SU-DHL-6 (cell line): ENCODE measurements at regions not wholly inside any gene's neighbourhood (a gene's known extent, or its start where the extent isn't known, plus 50 kb on each side); places are given as distances from the start of the nearest gene placed in this dataset.

Experiments used
- H2AFZ ChIP-seq: fragments of 200-600 bp; sonication (generic); 2 replicates; pipeline ENCODE4 v1.6.1; 2014; ENCODE audit warnings: low read depth, mild to moderate bottlenecking, moderate library complexity, mixed read lengths, antibody characterized with exemption, low read length; ENCODE audit not compliant: severe bottlenecking
- H3F3A ChIP-seq: fragments of 200-600 bp; shearing (Covaris generic); 2 replicates; pipeline ENCODE4 v1.6.0; 2016; ENCODE audit warnings: antibody characterized with exemption, mild to moderate bottlenecking; ENCODE audit not compliant: insufficient read depth
- H3K27ac ChIP-seq: fragments of 200-600 bp; sonication (generic); 2 replicates; pipeline ENCODE4 v1.5.1; 2016; ENCODE audit warnings: low read depth, mild to moderate bottlenecking, low read length, moderate library complexity, mixed read lengths
- H3K27me3 ChIP-seq: fragments of 200-600 bp; sonication (generic), shearing (Covaris generic); 2 replicates; pipeline ENCODE4 v1.6.0; 2014; ENCODE audit warnings: mild to moderate bottlenecking, low read length
- H3K36me3 ChIP-seq: fragments of 200-600 bp; sonication (generic); 2 replicates; pipeline ENCODE4 v1.6.1; 2014; ENCODE audit warnings: mild to moderate bottlenecking, low read length, mixed read lengths
- H3K4me2 ChIP-seq: fragments of 300-600, 200-600 bp; shearing (Covaris generic), sonication (generic); 2 replicates; pipeline ENCODE4 v1.6.0; 2014; ENCODE audit warnings: low read length, low read depth, mild to moderate bottlenecking; ENCODE audit not compliant: poor library complexity, severe bottlenecking
- H3K4me3 ChIP-seq: fragments of 200-600 bp; sonication (generic); 2 replicates; pipeline ENCODE4 v1.5.1; 2014; ENCODE audit warnings: antibody characterized with exemption, low read length, mild to moderate bottlenecking, mixed read lengths; ENCODE audit not compliant: insufficient read depth, poor library complexity, severe bottlenecking
- H3K79me2 ChIP-seq: fragments of 200-600 bp; sonication (generic); 2 replicates; pipeline ENCODE4 v1.6.1; 2014; ENCODE audit warnings: mild to moderate bottlenecking, low read length, moderate library complexity; ENCODE audit not compliant: insufficient read depth
- H3K9ac ChIP-seq: fragments of 200-600 bp; sonication (generic); 2 replicates; pipeline ENCODE4 v1.7.0; 2014; ENCODE audit warnings: mild to moderate bottlenecking, low read length
- H3K9me2 ChIP-seq: fragments of 200-600 bp; sonication (generic); replicated peaks from 2 replicates; pipeline ENCODE4 v1.6.1; 2014; ENCODE audit warnings: low read length; ENCODE audit not compliant: insufficient read depth
- H3K9me3 ChIP-seq: fragments of 200-600 bp; sonication (generic); 2 replicates; pipeline ENCODE4 v1.6.1; 2014; ENCODE audit warnings: low read length, mixed read lengths; ENCODE audit not compliant: insufficient read depth
- H4K20me1 ChIP-seq: fragments of 200-600 bp; sonication (generic); 2 replicates; pipeline ENCODE4 v1.6.1; 2014; ENCODE audit warnings: low read depth, mild to moderate bottlenecking, antibody characterized with exemption, low read length, moderate library complexity, mixed read lengths
- EZH2phosphoT487 ChIP-seq: fragments of 200-600 bp; sonication (generic), shearing (Covaris generic); conservative IDR thresholded peaks from 2 replicates; pipeline ENCODE4 v1.6.1; 2018; ENCODE audit warnings: mild to moderate bottlenecking, antibody characterized with exemption, low read length, moderate library complexity, mixed read lengths
- TF ChIP-seq, protein P1 (sequence below): fragments of 200-600 bp; sonication (generic); IDR thresholded peaks from one replicate; pipeline ENCODE4 v1.5.1; 2017; ENCODE audit warnings: antibody characterized with exemption, mild to moderate bottlenecking, low read length, moderate library complexity; ENCODE audit not compliant: insufficient read depth, poor library complexity, severe bottlenecking

DNA sequence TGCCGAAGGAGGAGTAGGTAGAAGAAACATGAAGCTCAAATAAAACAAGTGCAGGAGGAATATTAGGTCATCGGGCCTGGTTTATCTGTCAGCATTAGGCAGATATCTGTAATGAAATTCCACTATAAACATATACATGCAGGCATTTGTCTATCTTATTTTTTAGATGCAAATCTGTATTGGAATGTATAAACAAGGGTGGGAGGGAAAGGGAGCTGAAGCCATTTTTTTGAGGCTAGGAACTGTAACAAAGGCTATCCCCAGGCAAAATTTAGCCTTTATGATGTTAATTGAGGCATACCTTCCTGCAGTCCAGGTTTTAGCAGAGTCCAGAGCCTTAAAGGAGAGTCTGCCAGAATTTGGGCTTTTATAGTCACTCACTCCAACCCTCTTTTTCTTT is 72.5 kb downstream of the PHLDA1 start:
- H2AFZ ChIP-seq = no peak overlapping the region
- no peaks in the 10 kb centered on the region for H3K79me2 ChIP-seq
- no peak overlapping the region for H3K4me2 ChIP-seq
- H3K9ac ChIP-seq = no peak overlapping the region
- H3K27me3 ChIP-seq = no peaks in the 10 kb centered on the region
- H3K9me2 ChIP-seq = no peaks in the 10 kb centered on the region
- no peaks in the 10 kb centered on the region for H4K20me1 ChIP-seq
- H3K4me3 ChIP-seq = no peak overlapping the region
- H3K27ac ChIP-seq = no peak overlapping the region
- no peaks in the 10 kb centered on the region for H3F3A ChIP-seq
- TF ChIP-seq EZH2phosphoT487 = no peak
- TF ChIP-seq, protein P1, sequence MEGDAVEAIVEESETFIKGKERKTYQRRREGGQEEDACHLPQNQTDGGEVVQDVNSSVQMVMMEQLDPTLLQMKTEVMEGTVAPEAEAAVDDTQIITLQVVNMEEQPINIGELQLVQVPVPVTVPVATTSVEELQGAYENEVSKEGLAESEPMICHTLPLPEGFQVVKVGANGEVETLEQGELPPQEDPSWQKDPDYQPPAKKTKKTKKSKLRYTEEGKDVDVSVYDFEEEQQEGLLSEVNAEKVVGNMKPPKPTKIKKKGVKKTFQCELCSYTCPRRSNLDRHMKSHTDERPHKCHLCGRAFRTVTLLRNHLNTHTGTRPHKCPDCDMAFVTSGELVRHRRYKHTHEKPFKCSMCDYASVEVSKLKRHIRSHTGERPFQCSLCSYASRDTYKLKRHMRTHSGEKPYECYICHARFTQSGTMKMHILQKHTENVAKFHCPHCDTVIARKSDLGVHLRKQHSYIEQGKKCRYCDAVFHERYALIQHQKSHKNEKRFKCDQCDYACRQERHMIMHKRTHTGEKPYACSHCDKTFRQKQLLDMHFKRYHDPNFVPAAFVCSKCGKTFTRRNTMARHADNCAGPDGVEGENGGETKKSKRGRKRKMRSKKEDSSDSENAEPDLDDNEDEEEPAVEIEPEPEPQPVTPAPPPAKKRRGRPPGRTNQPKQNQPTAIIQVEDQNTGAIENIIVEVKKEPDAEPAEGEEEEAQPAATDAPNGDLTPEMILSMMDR = no peak
- H3K9me3 ChIP-seq = no peaks in the 10 kb centered on the region
- H3K36me3 ChIP-seq = no peaks in the 10 kb centered on the region

DNA sequence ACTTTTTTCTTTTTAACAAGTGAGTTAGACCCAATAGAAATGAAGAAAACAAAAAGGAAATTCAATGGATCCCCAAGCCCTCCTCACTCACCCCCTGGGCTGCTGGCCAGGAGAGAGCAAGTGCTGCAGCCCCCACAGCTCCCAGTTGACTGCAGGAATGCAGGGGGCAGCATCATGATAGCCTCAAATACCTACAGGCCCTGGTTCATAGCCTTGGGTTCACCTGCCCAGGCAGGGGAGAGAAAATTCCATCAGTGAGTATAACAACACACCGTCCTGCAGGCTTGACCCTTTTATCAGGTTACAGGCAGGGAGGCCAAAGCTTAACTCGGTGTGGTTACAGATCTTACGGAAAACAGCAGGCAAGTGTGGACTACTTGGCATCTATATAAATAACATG is 76.3 kb downstream of the PHLDA1 start:
- no peak overlapping the region for H3K4me2 ChIP-seq
- no peak for TF ChIP-seq EZH2phosphoT487
- TF ChIP-seq, protein P1 = no peak
- H3K79me2 ChIP-seq = no peaks in the 10 kb centered on the region
- no peak overlapping the region for H3K9ac ChIP-seq
- H2AFZ ChIP-seq = no peak overlapping the region
- no peaks in the 10 kb centered on the region for H3K36me3 ChIP-seq
- no peaks in the 10 kb centered on the region for H3K9me3 ChIP-seq
- no peaks in the 10 kb centered on the region for H4K20me1 ChIP-seq
- H3K27me3 ChIP-seq = no peaks in the 10 kb centered on the region
- H3K4me3 ChIP-seq = no peak overlapping the region
- H3K27ac ChIP-seq = no peak overlapping the region
- no peaks in the 10 kb centered on the region for H3F3A ChIP-seq
- H3K9me2 ChIP-seq = no peaks in the 10 kb centered on the region

DNA sequence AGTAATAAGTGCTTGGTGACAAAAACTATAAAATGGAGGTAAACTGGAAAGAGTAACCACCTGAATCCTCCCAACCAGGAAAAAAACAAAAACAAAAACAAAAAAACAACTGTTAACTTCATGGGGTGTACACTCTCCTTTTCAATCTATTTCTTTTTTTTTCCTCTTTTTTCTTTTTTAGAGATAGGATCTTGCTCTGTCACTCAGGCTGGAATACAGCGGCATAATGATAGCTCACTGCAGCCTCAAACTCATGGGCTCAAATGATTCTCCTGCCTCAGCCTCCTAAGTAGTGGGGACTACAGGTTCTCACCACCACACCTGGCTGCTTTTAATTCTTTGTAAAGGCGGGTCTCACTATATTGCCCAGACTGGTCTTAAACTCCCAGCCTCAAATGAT is 76.8 kb downstream of the PHLDA1 start:
- no peaks in the 10 kb centered on the region for H3K27me3 ChIP-seq
- H3K9me3 ChIP-seq = no peaks in the 10 kb centered on the region

More for the DNA sequence above, 76.8 kb downstream of the PHLDA1 start:
- Histone ChIP-seq H3K4me2 (no peak overlapping the region), H3F3A (no peaks in the 10 kb centered on the region), H3K27ac (no peak overlapping the region), H3K79me2 (no peaks in the 10 kb centered on the region), H3K4me3 (no peak overlapping the region), H2AFZ (no peak overlapping the region), H4K20me1 (no peaks in the 10 kb centered on the region), H3K9ac (no peak overlapping the region), H3K36me3 (no peaks in the 10 kb centered on the region), H3K9me2 (no peaks in the 10 kb centered on the region)
- TF ChIP-seq, protein P1 = no peak
- no peak for TF ChIP-seq EZH2phosphoT487
